Prostate gland (tissue), 2 donors: ENCODE measurements at regions not wholly inside any gene's neighbourhood (a gene's known extent, or its start where the extent isn't known, plus 50 kb on each side); places are given as distances from the start of the nearest gene placed in this dataset.
"Not testable (repeated sequence)": the region's sequence is repeated elsewhere in the genome, so short reads cannot be mapped to it uniquely, and the experiment has no call there.

Experiments used
- DNase-seq: peaks from one replicate; pipeline ENCODE4 v3.0.0-alpha.2; 2019; ENCODE audit warnings: low spot score
- H3K27ac ChIP-seq, 2 donors: fragments of 200-600 bp; sonication (generic); 2 replicates each; pipeline ENCODE4 v1.5.1; 2017 to 2019
- H3K27me3 ChIP-seq: fragments of 200-600 bp; sonication (generic); replicated peaks from 2 replicates; pipeline ENCODE4 v1.5.1; 2019; ENCODE audit not compliant: insufficient read depth
- H3K36me3 ChIP-seq, 2 donors: fragments of 200-600 bp; sonication (generic); 1 replicate in 1 of 2; 2 replicates in 1 of 2; pipeline versions ENCODE4 v1.5.1 to v1.8.1; 2017 to 2019
- H3K4me1 ChIP-seq: fragments of 200-600 bp; sonication (generic); replicated peaks from 2 replicates; pipeline ENCODE4 v1.5.1; 2019
- H3K4me3 ChIP-seq, 2 donors: fragments of 200-600 bp; sonication (generic); 2 replicates each; pipeline ENCODE4 v1.5.1; 2017 to 2019
- H3K9me3 ChIP-seq: fragments of 200-600 bp; sonication (generic); 2 replicates; pipeline ENCODE4 v1.5.1; 2017
- CTCF ChIP-seq, 4 experiments: fragments of 200-600 bp in 2 of 4; fragments of 450-650 bp in 2 of 4; sonication (generic) in 2 of 4; IDR thresholded peaks; 1 replicate in 3 of 4; 2 replicates in 1 of 4; pipeline ENCODE4 v1.5.1; 2016 to 2019; ENCODE audit warnings: antibody characterized with exemption in 4 of 4, mild to moderate bottlenecking in 2 of 4, moderate library complexity in 2 of 4
- POLR2A ChIP-seq: fragments of 450-650 bp; IDR thresholded peaks from one replicate; pipeline ENCODE4 v1.6.1; 2016; ENCODE audit warnings: antibody characterized with exemption, mild to moderate bottlenecking
- POLR2AphosphoS5 ChIP-seq: sonication (generic); formaldehyde crosslinking; IDR thresholded peaks from one replicate; pipeline ENCODE4 v1.6.1; 2017; ENCODE audit warnings: antibody characterized with exemption
- WGBS: methylation state at CpG from one replicate; pipeline ENCODE4 v1.1.5; 2018; 5-methylcytosine and 5-hydroxymethylcytosine counted together
- intact Hi-C: fragments of 100-400 bp; cut with DNase I; formaldehyde crosslinking; loops from one replicate; pipeline ENCODE4 v1.14.2; 2022

- Histone ChIP-seq H3K36me3 (no peaks in the 10 kb centered on the region), H3K27ac (no peak overlapping the region), H3K4me3 (no peak overlapping the region), H3K9me3 (no peaks in the 10 kb centered on the region), H3K27me3 (no peaks in the 10 kb centered on the region), H3K4me1 (no peaks in the 10 kb centered on the region)
- no peak for TF ChIP-seq POLR2AphosphoS5
- TF ChIP-seq POLR2A: no peak
- TF ChIP-seq CTCF (IDR thresholded peaks at IDR 0.05): no peak
- intact Hi-C loops: no loop called here
- no peak for DNase-seq
- 67% methylated on average over 2 of the region's 2 CpGs for WGBS
Observed at GRCh38 chr1:101444873-101445618, 208.2 kb downstream of the S1PR1 start.

- DNase-seq: no peak
- no peaks in the 10 kb centered on the region for H3K36me3 ChIP-seq
- no peaks in the 10 kb centered on the region for H3K4me1 ChIP-seq
- intact Hi-C loops: no loop called here
- H3K9me3 ChIP-seq: no peaks in the 10 kb centered on the region
- TF ChIP-seq POLR2AphosphoS5: no peak
- TF ChIP-seq POLR2A: no peak
- no peak for TF ChIP-seq CTCF (IDR thresholded peaks at IDR 0.05)
- H3K27me3 ChIP-seq: no peaks in the 10 kb centered on the region
- no peak overlapping the region for H3K27ac ChIP-seq
- no peak overlapping the region for H3K4me3 ChIP-seq
Observed at GRCh38 chr1:101448018-101448417, 211.2 kb downstream of the S1PR1 start.

- H3K9me3 ChIP-seq, H3K36me3 ChIP-seq, DNase-seq, H3K27ac ChIP-seq, H3K27me3 ChIP-seq, intact Hi-C loops, H3K4me3 ChIP-seq, H3K4me1 ChIP-seq: not testable (repeated sequence)
- 96% methylated on average over 5 of the region's 5 CpGs for WGBS
Observed at GRCh38 chr1:101450691-101451090, 213.9 kb downstream of the S1PR1 start.

- Histone ChIP-seq H3K36me3 (no peaks in the 10 kb centered on the region), H3K9me3 (no peaks in the 10 kb centered on the region), H3K4me1 (no peaks in the 10 kb centered on the region), H3K4me3 (no peak overlapping the region), H3K27ac (no peak overlapping the region), H3K27me3 (no peaks in the 10 kb centered on the region)
- 78% methylated on average over 6 of the region's 6 CpGs for WGBS
- intact Hi-C loops: no loop called here
- TF ChIP-seq POLR2A: no peak
- no peak for TF ChIP-seq CTCF (IDR thresholded peaks at IDR 0.05)
- no peak for DNase-seq
Observed at GRCh38 chr1:101451888-101452287, 215.1 kb downstream of the S1PR1 start.

GRCh38 chr1:101452825-101453224 lies 216.0 kb downstream of the S1PR1 start:
- no peaks in the 10 kb centered on the region for H3K4me1 ChIP-seq

More at GRCh38 chr1:101452825-101453224, 216.0 kb downstream of the S1PR1 start:
- DNase-seq: no peak
- 62% methylated on average over 12 of the region's 12 CpGs for WGBS
- H3K27ac ChIP-seq: no peak overlapping the region
- H3K4me3 ChIP-seq: no peak overlapping the region
- H3K9me3 ChIP-seq: no peaks in the 10 kb centered on the region
- TF ChIP-seq CTCF (IDR thresholded peaks at IDR 0.05) (no peak), POLR2AphosphoS5 (no peak), POLR2A (no peak)
- no peaks in the 10 kb centered on the region for H3K27me3 ChIP-seq
- intact Hi-C loops: no loop called here
- no peaks in the 10 kb centered on the region for H3K36me3 ChIP-seq
